GM12872 (cell line): ENCODE measurements at regions not wholly inside any gene's neighbourhood (a gene's known extent, or its start where the extent isn't known, plus 50 kb on each side); places are given as distances from the start of the nearest gene placed in this dataset.

Source experiments
- TF ChIP-seq, protein P1 (sequence below): IDR thresholded peaks from 3 replicates; pipeline ENCODE4 v1.5.1; 2011; ENCODE audit warnings: low read depth, mild to moderate bottlenecking, low read length, moderate library complexity; ENCODE audit not compliant: insufficient read depth

DNA sequence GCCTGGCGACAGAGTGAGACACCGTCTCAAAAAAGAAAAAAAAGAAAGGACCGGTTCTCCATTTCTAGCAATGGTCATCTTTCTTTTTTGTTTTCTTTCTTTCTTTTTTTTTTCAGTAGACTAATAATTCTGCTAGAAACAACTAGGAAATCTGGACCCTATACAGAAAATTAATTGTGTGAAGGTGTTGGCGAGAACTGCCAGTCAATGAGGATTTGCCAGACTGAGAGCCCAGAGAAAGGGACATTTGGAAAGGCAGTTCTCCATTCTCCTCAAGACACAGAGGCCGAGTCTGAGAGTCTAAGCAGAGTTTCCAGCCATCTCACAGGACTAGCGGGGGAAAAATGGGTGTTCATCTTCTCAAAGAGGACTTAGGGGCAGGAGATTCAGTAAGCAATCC, 123.6 kb upstream of the GPC1 start:
- TF ChIP-seq, protein P1, sequence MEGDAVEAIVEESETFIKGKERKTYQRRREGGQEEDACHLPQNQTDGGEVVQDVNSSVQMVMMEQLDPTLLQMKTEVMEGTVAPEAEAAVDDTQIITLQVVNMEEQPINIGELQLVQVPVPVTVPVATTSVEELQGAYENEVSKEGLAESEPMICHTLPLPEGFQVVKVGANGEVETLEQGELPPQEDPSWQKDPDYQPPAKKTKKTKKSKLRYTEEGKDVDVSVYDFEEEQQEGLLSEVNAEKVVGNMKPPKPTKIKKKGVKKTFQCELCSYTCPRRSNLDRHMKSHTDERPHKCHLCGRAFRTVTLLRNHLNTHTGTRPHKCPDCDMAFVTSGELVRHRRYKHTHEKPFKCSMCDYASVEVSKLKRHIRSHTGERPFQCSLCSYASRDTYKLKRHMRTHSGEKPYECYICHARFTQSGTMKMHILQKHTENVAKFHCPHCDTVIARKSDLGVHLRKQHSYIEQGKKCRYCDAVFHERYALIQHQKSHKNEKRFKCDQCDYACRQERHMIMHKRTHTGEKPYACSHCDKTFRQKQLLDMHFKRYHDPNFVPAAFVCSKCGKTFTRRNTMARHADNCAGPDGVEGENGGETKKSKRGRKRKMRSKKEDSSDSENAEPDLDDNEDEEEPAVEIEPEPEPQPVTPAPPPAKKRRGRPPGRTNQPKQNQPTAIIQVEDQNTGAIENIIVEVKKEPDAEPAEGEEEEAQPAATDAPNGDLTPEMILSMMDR = no peak

DNA sequence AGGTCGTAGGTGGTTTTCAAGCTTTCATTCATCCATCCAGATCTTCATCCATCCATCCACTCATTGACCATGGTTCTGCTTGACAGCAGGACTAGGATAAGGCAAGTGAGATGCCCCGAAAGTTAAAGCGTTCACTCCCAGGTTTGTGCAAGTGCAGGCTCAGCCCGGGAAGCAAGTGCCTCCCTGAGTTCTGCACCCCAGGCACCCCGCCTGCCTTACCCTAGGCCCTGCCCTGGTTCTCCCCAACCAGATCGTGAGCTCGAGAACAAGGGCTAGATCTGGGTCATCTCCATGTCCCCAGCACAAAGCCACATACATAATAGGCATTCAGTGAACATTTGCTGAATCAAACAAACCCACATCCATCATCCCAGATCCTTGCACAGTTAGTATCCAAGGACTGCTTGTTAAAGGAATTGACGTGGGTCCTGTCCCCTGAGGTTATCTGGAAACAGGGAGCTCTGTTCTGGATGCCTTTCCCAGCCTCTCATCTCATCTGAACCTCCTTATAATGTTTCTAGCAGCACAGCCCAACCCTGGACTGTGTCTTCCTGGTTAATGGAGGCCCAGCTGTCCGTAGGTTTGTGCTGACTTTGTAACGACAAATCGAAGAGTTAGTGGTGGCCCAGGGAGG, 116.1 kb upstream of the GPC1 start:
- TF ChIP-seq, protein P1 = no peak

DNA sequence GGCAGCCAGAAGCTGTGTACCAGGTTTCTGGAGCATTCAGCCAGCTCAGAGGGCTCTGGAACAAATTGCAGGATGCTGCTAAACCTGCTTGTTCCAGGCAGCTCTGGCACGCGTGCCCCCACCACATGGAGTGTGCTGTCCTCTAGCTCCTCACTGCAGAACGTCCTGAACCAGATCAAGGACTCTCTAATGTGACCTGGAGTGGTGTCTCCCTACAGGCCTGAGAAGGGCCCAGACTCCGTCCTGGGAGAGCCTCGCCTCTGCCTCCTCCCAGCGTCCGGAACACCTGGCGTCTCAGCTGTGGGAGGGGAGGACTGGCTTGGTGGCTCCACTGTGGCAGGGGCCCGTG, 115.6 kb upstream of the GPC1 start:
- TF ChIP-seq, protein P1 = no peak

DNA sequence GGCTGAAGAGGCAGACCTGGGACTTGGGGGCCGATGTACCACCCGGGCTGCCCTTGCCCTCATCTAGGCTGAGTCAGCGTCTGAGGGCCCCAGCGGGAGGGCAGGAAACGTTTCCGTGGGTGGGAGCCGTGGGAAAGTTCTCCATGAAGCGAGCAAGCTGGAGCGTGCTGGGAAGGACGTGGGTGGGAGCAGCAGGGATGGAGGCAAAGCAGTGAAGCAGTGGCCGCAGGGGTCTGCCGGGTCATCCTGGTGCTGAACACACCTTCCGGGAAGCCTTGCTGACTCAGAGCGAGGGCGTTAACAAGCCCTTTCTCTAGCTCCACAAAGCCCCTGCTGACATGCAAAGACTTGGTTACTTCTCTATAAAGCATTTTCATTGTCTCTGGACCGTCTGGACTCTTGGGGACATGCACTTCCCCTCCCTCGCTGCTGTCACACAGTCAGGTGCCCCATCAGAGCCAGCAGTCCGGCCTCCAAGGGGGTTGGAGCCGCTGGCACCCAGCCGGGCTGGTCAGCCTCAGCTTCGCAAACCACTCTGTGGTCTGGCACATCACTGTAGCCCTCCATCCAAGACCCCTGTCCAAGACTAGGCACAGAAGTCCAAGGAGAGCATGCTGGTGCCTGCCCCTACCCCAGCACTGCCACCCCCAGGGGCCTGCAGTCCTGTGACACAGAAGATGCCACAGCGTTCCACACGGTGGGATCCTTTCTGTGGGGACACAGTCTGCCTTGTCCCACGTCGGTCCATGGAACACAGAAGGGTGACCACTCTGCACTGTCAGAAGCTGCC, 115.1 kb upstream of the GPC1 start:
- TF ChIP-seq, protein P1 = no peak

DNA sequence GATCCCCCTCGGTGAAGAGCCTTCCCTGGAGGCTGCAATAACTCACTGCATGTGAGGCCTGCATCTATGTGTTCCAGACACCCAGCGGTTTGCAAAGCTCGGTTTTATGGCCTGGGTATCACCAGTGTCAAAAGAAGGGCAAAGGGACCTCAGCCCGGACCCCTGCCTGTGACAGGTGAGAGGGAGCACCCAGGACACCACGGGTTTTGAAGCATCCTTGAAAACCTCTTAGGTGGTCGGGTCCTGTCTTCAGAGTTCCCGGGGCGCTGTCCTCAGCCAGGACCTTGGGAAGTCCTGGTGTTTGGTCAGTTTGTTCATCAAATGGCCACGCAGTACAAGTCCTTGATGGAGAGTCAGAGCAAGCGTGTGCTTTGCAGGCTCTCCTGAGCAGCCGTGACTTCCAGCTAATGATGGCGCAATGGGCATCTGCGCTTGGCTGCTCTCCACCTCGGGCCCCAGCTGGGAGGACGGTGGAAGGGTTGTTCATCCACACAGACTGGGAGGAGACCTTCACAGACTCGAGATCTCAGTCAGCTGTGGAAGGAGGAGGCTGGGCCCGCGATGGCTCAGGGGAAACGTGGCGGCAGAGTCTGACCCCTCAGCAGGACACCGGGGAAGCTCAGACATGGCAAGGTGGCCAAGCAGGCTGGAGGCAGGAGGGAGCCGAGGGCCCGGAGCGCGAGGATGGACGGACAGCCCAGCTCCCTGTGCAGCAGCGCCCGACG, 113.1 kb upstream of the GPC1 start:
- TF ChIP-seq, protein P1 = no peak

DNA sequence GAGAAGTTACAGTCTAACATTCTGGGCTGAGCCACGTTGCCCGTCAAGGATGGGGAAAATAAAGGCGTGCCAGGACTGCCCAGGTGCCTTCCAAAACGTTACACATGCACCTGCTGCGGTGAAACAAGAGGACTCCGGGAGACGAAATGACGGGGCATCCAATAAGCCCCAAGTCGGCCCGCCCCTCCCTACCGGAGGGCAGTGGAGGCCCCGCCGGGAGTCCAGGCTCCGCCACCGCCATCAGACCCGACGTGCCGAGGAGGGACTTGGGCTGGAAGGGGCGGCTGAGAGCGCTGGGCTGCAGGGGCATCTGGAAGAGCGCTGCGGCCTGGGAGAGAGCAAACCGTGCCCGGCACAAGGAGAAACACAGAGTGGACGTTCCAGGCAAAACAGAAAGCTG, 112.5 kb upstream of the GPC1 start:
- TF ChIP-seq, protein P1 = no peak

DNA sequence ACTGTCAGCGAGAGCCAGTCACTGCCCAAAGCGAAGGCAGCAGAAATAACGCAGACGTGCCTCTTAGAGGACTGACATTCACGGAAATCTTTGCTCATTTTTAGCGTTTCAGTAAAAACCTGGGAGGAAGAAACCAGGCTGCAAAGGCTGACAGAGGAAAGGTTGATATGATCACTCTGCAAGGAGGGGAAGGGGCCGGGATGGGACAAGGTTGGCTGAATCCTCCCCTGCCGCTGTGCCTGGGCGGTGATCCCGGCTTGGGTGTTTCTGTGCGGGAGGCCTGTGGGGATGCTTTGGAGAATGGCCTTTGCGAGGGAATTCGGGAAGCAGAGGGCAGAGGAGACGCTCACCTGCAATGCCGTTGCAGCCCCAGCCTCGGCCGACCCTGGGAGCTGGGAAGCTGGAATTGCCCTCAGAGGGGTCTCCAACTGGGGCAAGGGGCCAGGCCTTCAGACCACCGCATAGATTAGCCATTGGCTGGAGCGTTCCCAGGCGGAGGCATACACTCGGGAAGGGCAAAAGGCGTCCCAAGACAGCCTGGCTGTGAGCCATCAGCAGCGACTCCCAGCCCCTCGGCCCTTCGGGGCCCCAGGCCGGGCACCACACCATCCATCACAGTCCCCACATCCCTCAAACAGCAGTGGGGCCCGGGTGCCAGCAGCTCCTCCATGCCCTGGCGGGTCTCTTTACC, 111.7 kb upstream of the GPC1 start:
- TF ChIP-seq, protein P1 = no peak
